ENCODE measurements at regions not wholly inside any gene's neighbourhood (a gene's known extent, or its start where the extent isn't known, plus 50 kb on each side); places are given as distances from the start of the nearest gene placed in this dataset.

DNA sequence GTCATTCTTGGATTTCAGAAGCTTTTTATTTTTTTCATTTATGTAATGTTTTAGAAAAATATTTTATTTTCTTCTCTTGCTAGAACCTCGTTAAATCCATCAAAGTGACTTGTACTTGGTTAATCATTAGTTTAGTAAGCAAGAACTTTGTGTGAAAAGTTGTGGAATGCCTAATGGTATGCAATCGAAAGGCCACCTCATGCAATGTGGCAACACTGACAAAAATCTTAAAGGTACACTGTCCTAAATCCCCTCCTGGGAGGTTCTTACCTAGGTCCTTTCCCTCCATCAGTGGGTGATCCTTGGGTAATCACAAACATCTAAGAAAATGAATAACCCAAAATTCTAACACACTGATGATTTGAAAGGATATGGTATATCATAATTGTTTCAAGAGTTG, 304.2 kb downstream of the DNAH5 start:
- DNase-seq (no peak), ATAC-seq (no peak)
- H3K27me3 Mint-ChIP-seq (ENCODE audit: low read depth) = no peaks in the 10 kb centered on the region
- no peak overlapping the region for H3K27ac Mint-ChIP-seq
- no peak overlapping the region for H3K4me3 Mint-ChIP-seq
- H3K4me1 Mint-ChIP-seq (ENCODE audit: low read depth) = no peaks in the 10 kb centered on the region
- ChIA-PET CTCF (no interaction called here), POLR2A (no interaction called here)
- H3K9me3 Mint-ChIP-seq (ENCODE audit: insufficient read depth) = no peaks in the 10 kb centered on the region
- H3K36me3 Mint-ChIP-seq (ENCODE audit: low read depth) = no peaks in the 10 kb centered on the region

DNA sequence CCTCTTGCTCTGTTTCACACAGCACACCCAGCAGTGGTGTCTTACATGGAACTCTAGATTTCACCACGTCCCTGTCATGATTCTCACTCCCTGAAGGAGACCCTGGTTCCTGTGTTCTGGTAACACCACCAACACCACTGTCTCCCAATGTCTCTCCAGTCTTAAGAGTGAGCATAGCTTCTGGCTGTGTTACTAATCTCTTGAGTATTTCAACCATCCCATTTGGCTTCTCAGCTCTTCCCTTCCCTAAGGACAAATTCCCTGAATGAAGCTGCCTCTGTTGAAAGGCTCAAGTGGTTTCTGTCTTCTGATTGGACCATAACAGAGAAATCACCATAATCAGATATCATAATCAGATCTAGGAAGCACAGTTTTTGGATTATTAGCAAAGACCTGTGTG, 311.8 kb downstream of the DNAH5 start:
- ATAC-seq (no peak), DNase-seq (no peak)
- ChIA-PET CTCF (no interaction called here), POLR2A (no interaction called here)
- no peak overlapping the region for H3K4me3 Mint-ChIP-seq
- H3K27me3 Mint-ChIP-seq (ENCODE audit: low read depth) = no peaks in the 10 kb centered on the region
- peaks cover 4% of the 10 kb centered on the region for H3K9me3 Mint-ChIP-seq (ENCODE audit: insufficient read depth)
- H3K36me3 Mint-ChIP-seq (ENCODE audit: low read depth) = no peaks in the 10 kb centered on the region
- H3K4me1 Mint-ChIP-seq (ENCODE audit: low read depth) = no peaks in the 10 kb centered on the region
- H3K27ac Mint-ChIP-seq = no peak overlapping the region

DNA sequence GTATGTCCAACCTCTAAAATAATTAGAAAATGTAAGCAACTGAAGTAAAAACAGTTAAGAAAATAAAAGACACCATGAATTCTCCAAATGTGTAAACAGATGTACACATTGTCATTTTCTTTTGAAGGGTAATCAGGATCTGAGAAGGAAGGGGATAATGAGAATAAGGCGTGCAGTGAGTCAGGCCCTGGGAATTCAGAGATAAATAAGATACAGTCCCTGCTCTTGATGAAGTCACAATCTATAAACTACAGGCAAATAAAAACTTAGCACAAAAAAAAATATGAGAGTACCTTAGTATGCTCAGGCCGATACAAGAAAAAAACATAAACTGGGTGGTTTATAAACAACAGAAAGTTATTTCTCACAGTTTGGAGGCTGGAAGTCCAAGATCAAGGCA, 315.3 kb downstream of the DNAH5 start:
- Mint-ChIP-seq H3K27me3 (ENCODE audit: low read depth) (no peaks in the 10 kb centered on the region), H3K36me3 (ENCODE audit: low read depth) (no peaks in the 10 kb centered on the region), H3K9me3 (ENCODE audit: insufficient read depth) (peaks cover 9% of the 10 kb centered on the region), H3K4me3 (no peak overlapping the region), H3K4me1 (ENCODE audit: low read depth) (no peaks in the 10 kb centered on the region), H3K27ac (no peak overlapping the region)
- ChIA-PET POLR2A (no interaction called here), CTCF (no interaction called here)
- ATAC-seq (no peak), DNase-seq (no peak)

- H3K27me3 Mint-ChIP-seq (ENCODE audit: low read depth) = no peaks in the 10 kb centered on the region
- ATAC-seq = no peak
- H3K9me3 Mint-ChIP-seq (ENCODE audit: insufficient read depth) = peaks cover 9% of the 10 kb centered on the region
- CTCF ChIA-PET = no interaction called here
- no peak overlapping the region for H3K4me3 Mint-ChIP-seq
- no peak overlapping the region for H3K27ac Mint-ChIP-seq
- H3K4me1 Mint-ChIP-seq (ENCODE audit: low read depth) = no peaks in the 10 kb centered on the region
- no peak for DNase-seq
- POLR2A ChIA-PET = no interaction called here
- no peaks in the 10 kb centered on the region for H3K36me3 Mint-ChIP-seq (ENCODE audit: low read depth)
These were observed 316.6 kb downstream of the DNAH5 start for GRCh38 chr5:13627673-13628454.

- H3K4me3 Mint-ChIP-seq = no peak overlapping the region
- POLR2A ChIA-PET = no interaction called here
- no peak for DNase-seq
- H3K27me3 Mint-ChIP-seq (ENCODE audit: low read depth) = no peaks in the 10 kb centered on the region
- no peaks in the 10 kb centered on the region for H3K4me1 Mint-ChIP-seq (ENCODE audit: low read depth)
- no peak overlapping the region for H3K27ac Mint-ChIP-seq
- CTCF ChIA-PET = no interaction called here
- H3K36me3 Mint-ChIP-seq (ENCODE audit: low read depth) = no peaks in the 10 kb centered on the region
- ATAC-seq = no peak
- H3K9me3 Mint-ChIP-seq (ENCODE audit: insufficient read depth) = peaks cover 10% of the 10 kb centered on the region
These were observed 318.8 kb downstream of the DNAH5 start for GRCh38 chr5:13625616-13626198.

- Mint-ChIP-seq H3K4me3 (no peak overlapping the region), H3K27me3 (ENCODE audit: low read depth) (no peaks in the 10 kb centered on the region), H3K9me3 (ENCODE audit: insufficient read depth) (peaks cover 10% of the 10 kb centered on the region), H3K27ac (no peak overlapping the region), H3K36me3 (ENCODE audit: low read depth) (no peaks in the 10 kb centered on the region), H3K4me1 (ENCODE audit: low read depth) (no peaks in the 10 kb centered on the region)
- DNase-seq (no peak), ATAC-seq (no peak)
- ChIA-PET CTCF (no interaction called here), POLR2A (no interaction called here)
These were observed 320.0 kb downstream of the DNAH5 start for GRCh38 chr5:13624283-13625074.

DNA sequence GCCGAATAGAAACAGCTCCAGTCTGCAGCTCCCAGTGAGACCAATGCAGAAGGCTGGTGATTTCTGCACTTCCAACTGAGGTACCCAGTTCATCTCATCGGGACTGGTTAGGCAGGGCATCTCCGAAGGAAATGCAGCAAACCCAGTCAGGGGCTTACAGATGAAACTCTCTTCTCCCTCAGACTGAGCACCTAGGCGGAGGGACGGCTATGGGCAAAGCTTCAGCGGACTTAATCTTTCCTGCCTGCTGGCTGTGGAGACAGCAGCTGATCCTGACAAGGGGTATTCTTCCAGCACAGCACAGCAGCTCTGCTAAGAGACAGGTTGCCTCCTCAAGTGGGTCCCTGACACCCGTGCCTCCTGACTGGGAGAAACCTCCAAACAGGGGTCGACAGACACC, 330.9 kb downstream of the DNAH5 start:
- no peaks in the 10 kb centered on the region for H3K36me3 Mint-ChIP-seq (ENCODE audit: low read depth)
- no peak for ATAC-seq
- DNase-seq = no peak
- H3K27me3 Mint-ChIP-seq (ENCODE audit: low read depth) = no peaks in the 10 kb centered on the region
- no peak overlapping the region for H3K4me3 Mint-ChIP-seq
- no peaks in the 10 kb centered on the region for H3K4me1 Mint-ChIP-seq (ENCODE audit: low read depth)
- ChIA-PET POLR2A (no interaction called here), CTCF (no interaction called here)
- H3K9me3 Mint-ChIP-seq (ENCODE audit: insufficient read depth) = peaks cover 12% of the 10 kb centered on the region
- H3K27ac Mint-ChIP-seq = no peak overlapping the region

DNA sequence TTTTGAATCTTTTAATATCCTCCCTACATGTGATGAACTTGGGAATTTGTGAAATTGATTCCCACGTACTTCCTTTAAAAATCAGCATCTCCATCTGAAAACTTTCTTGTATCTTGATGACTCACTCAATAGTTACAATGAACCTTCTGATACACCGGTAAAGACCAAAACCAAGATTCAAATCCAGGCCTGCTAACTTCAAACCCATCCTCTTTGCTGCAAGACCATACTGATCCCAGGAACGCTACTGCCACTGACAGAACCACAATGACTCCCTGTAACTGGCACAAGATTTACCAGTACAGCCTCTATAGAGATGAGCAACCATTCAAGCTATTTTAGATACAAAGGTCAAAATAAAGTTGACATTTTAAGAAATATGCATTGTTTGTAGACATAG, 332.9 kb downstream of the DNAH5 start:
- no peak overlapping the region for H3K27ac Mint-ChIP-seq
- no peak overlapping the region for H3K4me3 Mint-ChIP-seq
- H3K27me3 Mint-ChIP-seq (ENCODE audit: low read depth) = no peaks in the 10 kb centered on the region
- no peak for ATAC-seq
- no peaks in the 10 kb centered on the region for H3K4me1 Mint-ChIP-seq (ENCODE audit: low read depth)
- peaks cover 6% of the 10 kb centered on the region for H3K9me3 Mint-ChIP-seq (ENCODE audit: insufficient read depth)
- ChIA-PET CTCF (no interaction called here), POLR2A (no interaction called here)
- no peak for DNase-seq
- no peaks in the 10 kb centered on the region for H3K36me3 Mint-ChIP-seq (ENCODE audit: low read depth)

- Mint-ChIP-seq H3K27me3 (ENCODE audit: low read depth) (no peaks in the 10 kb centered on the region), H3K4me1 (ENCODE audit: low read depth) (no peaks in the 10 kb centered on the region), H3K36me3 (ENCODE audit: low read depth) (no peaks in the 10 kb centered on the region), H3K27ac (no peak overlapping the region), H3K4me3 (no peak overlapping the region), H3K9me3 (ENCODE audit: insufficient read depth) (no peaks in the 10 kb centered on the region)
- no peak for ATAC-seq
- ChIA-PET POLR2A (no interaction called here), CTCF (no interaction called here)
- no peak for DNase-seq
These were observed 335.0 kb downstream of the DNAH5 start for GRCh38 chr5:13609504-13609903.

DNA sequence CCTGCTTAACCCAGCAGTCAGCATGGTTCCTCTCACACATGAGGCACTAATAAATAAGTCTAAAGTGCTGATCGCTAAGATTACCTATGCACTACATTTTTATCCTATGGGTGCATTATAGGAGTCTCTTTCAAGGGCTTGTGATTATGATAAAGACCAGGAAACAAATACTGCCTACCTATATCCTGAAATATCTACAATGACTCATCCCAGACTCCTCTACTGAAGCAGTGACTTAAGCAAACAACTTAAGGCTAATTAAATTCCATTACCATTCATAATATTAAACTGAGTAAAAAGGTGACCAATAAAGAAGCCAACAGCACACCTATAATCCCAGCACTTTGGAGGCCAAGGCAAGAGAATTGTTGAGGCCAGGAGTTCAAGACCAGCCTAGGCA, 338.4 kb downstream of the DNAH5 start:
- Mint-ChIP-seq H3K4me3 (no peak overlapping the region), H3K9me3 (ENCODE audit: insufficient read depth) (no peaks in the 10 kb centered on the region), H3K27ac (no peak overlapping the region), H3K36me3 (ENCODE audit: low read depth) (no peaks in the 10 kb centered on the region), H3K4me1 (ENCODE audit: low read depth) (no peaks in the 10 kb centered on the region), H3K27me3 (ENCODE audit: low read depth) (no peaks in the 10 kb centered on the region)
- ChIA-PET POLR2A (no interaction called here), CTCF (no interaction called here)
- no peak for DNase-seq
- ATAC-seq = no peak

DNA sequence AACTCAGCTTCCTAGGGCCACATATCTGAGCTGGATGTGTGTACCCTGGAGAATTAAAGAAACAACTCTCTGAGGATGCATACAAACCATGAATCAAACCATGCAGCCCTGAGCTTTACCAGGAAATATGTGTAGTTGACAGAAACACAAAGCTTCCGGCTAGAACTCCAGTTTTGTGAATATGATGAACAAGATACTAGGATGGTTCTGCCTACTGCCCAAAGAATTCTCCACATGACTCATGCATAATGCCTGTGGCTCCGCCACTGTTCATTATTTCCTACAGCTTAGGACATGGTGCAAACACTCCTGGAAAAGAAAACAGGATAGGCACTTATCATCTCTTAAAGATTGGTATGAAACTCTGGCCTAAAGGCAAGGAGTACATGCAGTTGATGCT, 343.4 kb downstream of the DNAH5 start:
- ChIA-PET CTCF (no interaction called here), POLR2A (no interaction called here)
- Mint-ChIP-seq H3K4me3 (no peak overlapping the region), H3K27ac (no peak overlapping the region), H3K4me1 (ENCODE audit: low read depth) (no peaks in the 10 kb centered on the region), H3K9me3 (ENCODE audit: insufficient read depth) (peaks cover 4% of the 10 kb centered on the region), H3K36me3 (ENCODE audit: low read depth) (no peaks in the 10 kb centered on the region), H3K27me3 (ENCODE audit: low read depth) (no peaks in the 10 kb centered on the region)
- DNase-seq = no peak
- no peak for ATAC-seq

- no peaks in the 10 kb centered on the region for H3K4me1 Mint-ChIP-seq (ENCODE audit: low read depth)
- CTCF ChIA-PET = no interaction called here
- ATAC-seq (no peak), DNase-seq (no peak)
- no peaks in the 10 kb centered on the region for H3K36me3 Mint-ChIP-seq (ENCODE audit: low read depth)
- peaks cover 8% of the 10 kb centered on the region for H3K9me3 Mint-ChIP-seq (ENCODE audit: insufficient read depth)
- POLR2A ChIA-PET = no interaction called here
- no peak overlapping the region for H3K4me3 Mint-ChIP-seq
- H3K27ac Mint-ChIP-seq = no peak overlapping the region
- no peaks in the 10 kb centered on the region for H3K27me3 Mint-ChIP-seq (ENCODE audit: low read depth)
These were observed 348.5 kb downstream of the DNAH5 start for GRCh38 chr5:13595978-13596377.
